PC-9 (cell line): ENCODE measurements at regions not wholly inside any gene's neighbourhood (a gene's known extent, or its start where the extent isn't known, plus 50 kb on each side); places are given as distances from the start of the nearest gene placed in this dataset.

ENCODE experiments used
- CTCF ChIP-seq: fragments of 200-600 bp; sonication (generic); conservative IDR thresholded peaks from 2 replicates; pipeline ENCODE4 v1.6.1; 2017; ENCODE audit warnings: mixed run types, antibody characterized with exemption, mild to moderate bottlenecking, moderate library complexity
- EZH2 ChIP-seq: fragments of 200-600 bp; sonication (generic); IDR thresholded peaks from 2 replicates; pipeline ENCODE4 v1.8.0; 2017; ENCODE audit warnings: antibody characterized with exemption, low read depth

- TF ChIP-seq CTCF = no peak
- no peak for TF ChIP-seq EZH2
Measured at GRCh38 chr12:20212658-20213555, 155.4 kb upstream of the PDE3A start.
